C4-2B (cell line): ENCODE measurements at regions not wholly inside any gene's neighbourhood (a gene's known extent, or its start where the extent isn't known, plus 50 kb on each side); places are given as distances from the start of the nearest gene placed in this dataset.

Source experiments
- ZFX ChIP-seq: fragments of 450-650 bp; IDR thresholded peaks from 2 replicates; pipeline ENCODE4 v1.6.1; 2017
- TF ChIP-seq, protein P1 (sequence below): fragments of 450-650 bp; conservative IDR thresholded peaks from 2 replicates; pipeline ENCODE4 v1.5.1; 2017; ENCODE audit warnings: mild to moderate bottlenecking

DNA sequence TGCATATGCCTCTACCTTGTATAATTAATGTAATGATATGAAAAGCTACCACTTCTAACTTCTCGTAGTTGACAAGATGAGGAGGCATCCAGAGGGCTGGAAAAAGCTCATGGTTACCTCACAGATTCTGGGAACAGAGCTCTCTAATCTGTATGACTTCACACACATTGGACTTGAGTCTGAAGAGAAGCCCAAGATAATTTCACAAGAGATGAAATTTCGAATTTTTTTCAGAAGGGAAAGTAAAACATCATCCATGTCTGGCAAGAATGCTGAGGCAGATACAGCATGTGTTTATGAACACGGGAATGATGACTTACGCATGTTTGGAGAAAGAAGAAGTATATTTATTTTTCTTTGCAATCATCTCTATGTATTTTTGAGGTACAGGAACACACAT, 141.8 kb upstream of the TENT5A start:
- TF ChIP-seq, protein P1, sequence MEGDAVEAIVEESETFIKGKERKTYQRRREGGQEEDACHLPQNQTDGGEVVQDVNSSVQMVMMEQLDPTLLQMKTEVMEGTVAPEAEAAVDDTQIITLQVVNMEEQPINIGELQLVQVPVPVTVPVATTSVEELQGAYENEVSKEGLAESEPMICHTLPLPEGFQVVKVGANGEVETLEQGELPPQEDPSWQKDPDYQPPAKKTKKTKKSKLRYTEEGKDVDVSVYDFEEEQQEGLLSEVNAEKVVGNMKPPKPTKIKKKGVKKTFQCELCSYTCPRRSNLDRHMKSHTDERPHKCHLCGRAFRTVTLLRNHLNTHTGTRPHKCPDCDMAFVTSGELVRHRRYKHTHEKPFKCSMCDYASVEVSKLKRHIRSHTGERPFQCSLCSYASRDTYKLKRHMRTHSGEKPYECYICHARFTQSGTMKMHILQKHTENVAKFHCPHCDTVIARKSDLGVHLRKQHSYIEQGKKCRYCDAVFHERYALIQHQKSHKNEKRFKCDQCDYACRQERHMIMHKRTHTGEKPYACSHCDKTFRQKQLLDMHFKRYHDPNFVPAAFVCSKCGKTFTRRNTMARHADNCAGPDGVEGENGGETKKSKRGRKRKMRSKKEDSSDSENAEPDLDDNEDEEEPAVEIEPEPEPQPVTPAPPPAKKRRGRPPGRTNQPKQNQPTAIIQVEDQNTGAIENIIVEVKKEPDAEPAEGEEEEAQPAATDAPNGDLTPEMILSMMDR, result no peak
- no peak for TF ChIP-seq ZFX
